ENCODE measurements at regions not wholly inside any gene's neighbourhood (a gene's known extent, or its start where the extent isn't known, plus 50 kb on each side); places are given as distances from the start of the nearest gene placed in this dataset.

GRCh38 chr2:2691419-2691818, 360.3 kb upstream of the MYT1L start:
- H3K9me3 Mint-ChIP-seq: no peaks in the 10 kb centered on the region
- H3K36me3 Mint-ChIP-seq: no peaks in the 10 kb centered on the region
- H3K4me3 Mint-ChIP-seq: peak overlapping the region in 1 of 3 donors; percentile 24
- Histone ChIP-seq H3K9me3 (no peaks in the 10 kb centered on the region), H3K27ac (ENCODE audit: low read length) (no peak overlapping the region), H3K4me3 (ENCODE audit: control insufficient read depth in 1 of 2, extremely low read depth in 1 of 2, low read length in 1 of 2) (no peak overlapping the region), H3K4me1 (ENCODE audit: control insufficient read depth in 1 of 2, extremely low read depth in 1 of 2, insufficient read depth in 2 of 2, low read length in 2 of 2) (peaks cover 33 to 35% of the 10 kb centered on the region in 2 experiments), H3K27me3 (replicated peaks in 1 of 2; ENCODE audit: control insufficient read depth in 2 of 2, extremely low read depth in 1 of 2, insufficient read depth in 2 of 2, low read length in 1 of 2) (peaks cover 0 to 14% of the 10 kb centered on the region in 2 experiments), H3K36me3 (ENCODE audit: control insufficient read depth in 2 of 2, extremely low read depth in 1 of 2, insufficient read depth in 1 of 2, low read length in 1 of 2) (no peaks in the 10 kb centered on the region)
- POLR2A ChIA-PET: no interaction called here
- 89% methylated on average over 10 of the region's 10 CpGs for WGBS (ENCODE audit: insufficient coverage)
- H3K27me3 Mint-ChIP-seq: peaks cover 0 to 6% of the 10 kb centered on the region in 2 donors
- no peak overlapping the region for H3K27ac Mint-ChIP-seq
- ATAC-seq (replicated peaks in 1 of 4): no peak
- DNase-seq: no peak
- CTCF ChIA-PET: no interaction called here
- peaks cover 29 to 42% (median 34%) of the 10 kb centered on the region in 3 donors for H3K4me1 Mint-ChIP-seq

GRCh38 chr2:2690985-2691384, 359.9 kb upstream of the MYT1L start:
- WGBS (ENCODE audit: insufficient coverage): no CpG with 5 or more reads among the region's 4 CpGs
- peaks cover 34 to 47% (median 38%) of the 10 kb centered on the region in 3 donors for H3K4me1 Mint-ChIP-seq
- Histone ChIP-seq H3K9me3 (no peaks in the 10 kb centered on the region), H3K36me3 (ENCODE audit: control insufficient read depth in 2 of 2, extremely low read depth in 1 of 2, insufficient read depth in 1 of 2, low read length in 1 of 2) (no peaks in the 10 kb centered on the region), H3K4me1 (ENCODE audit: control insufficient read depth in 1 of 2, extremely low read depth in 1 of 2, insufficient read depth in 2 of 2, low read length in 2 of 2) (peaks cover 38 to 39% of the 10 kb centered on the region in 2 experiments), H3K27me3 (replicated peaks in 1 of 2; ENCODE audit: control insufficient read depth in 2 of 2, extremely low read depth in 1 of 2, insufficient read depth in 2 of 2, low read length in 1 of 2) (peaks cover 0 to 14% of the 10 kb centered on the region in 2 experiments), H3K4me3 (ENCODE audit: control insufficient read depth in 1 of 2, extremely low read depth in 1 of 2, low read length in 1 of 2) (no peak overlapping the region), H3K27ac (ENCODE audit: low read length) (no peak overlapping the region)
- no peak overlapping the region for H3K27ac Mint-ChIP-seq
- no peaks in the 10 kb centered on the region for H3K36me3 Mint-ChIP-seq
- ChIA-PET CTCF (no interaction called here), POLR2A (no interaction called here)
- peak overlapping the region in 1 of 3 donors; percentile 30 for H3K4me3 Mint-ChIP-seq
- peaks cover 0 to 6% of the 10 kb centered on the region in 2 donors for H3K27me3 Mint-ChIP-seq
- ATAC-seq (replicated peaks in 1 of 4) (no peak), DNase-seq (no peak)
- H3K9me3 Mint-ChIP-seq: no peaks in the 10 kb centered on the region

- Mint-ChIP-seq H3K36me3 (no peaks in the 10 kb centered on the region), H3K4me3 (peak overlapping the region in 1 of 3 donors; percentile 32), H3K27me3 (peaks cover 0 to 2% of the 10 kb centered on the region in 2 donors), H3K27ac (no peak overlapping the region), H3K9me3 (no peaks in the 10 kb centered on the region), H3K4me1 (peaks cover 48 to 64% (median 53%) of the 10 kb centered on the region in 3 donors)
- 91% methylated on average over 8 of the region's 12 CpGs for WGBS (ENCODE audit: insufficient coverage)
- Histone ChIP-seq H3K4me3 (ENCODE audit: control insufficient read depth in 1 of 2, extremely low read depth in 1 of 2, low read length in 1 of 2) (no peak overlapping the region), H3K4me1 (ENCODE audit: control insufficient read depth in 1 of 2, extremely low read depth in 1 of 2, insufficient read depth in 2 of 2, low read length in 2 of 2) (peaks cover 45 to 55% of the 10 kb centered on the region in 2 experiments), H3K9me3 (no peaks in the 10 kb centered on the region), H3K27me3 (replicated peaks in 1 of 2; ENCODE audit: control insufficient read depth in 2 of 2, extremely low read depth in 1 of 2, insufficient read depth in 2 of 2, low read length in 1 of 2) (peaks cover 0 to 14% of the 10 kb centered on the region in 2 experiments), H3K36me3 (ENCODE audit: control insufficient read depth in 2 of 2, extremely low read depth in 1 of 2, insufficient read depth in 1 of 2, low read length in 1 of 2) (no peaks in the 10 kb centered on the region), H3K27ac (ENCODE audit: low read length) (no peak overlapping the region)
- ChIA-PET POLR2A (no interaction called here), CTCF (no interaction called here)
- DNase-seq (no peak), ATAC-seq (replicated peaks in 1 of 4) (no peak)
Observed at GRCh38 chr2:2689306-2689705, 358.2 kb upstream of the MYT1L start.

GRCh38 chr2:2688254-2688653, 357.2 kb upstream of the MYT1L start:
- WGBS (ENCODE audit: insufficient coverage): 38% methylated on average over 6 of the region's 6 CpGs
- no peak overlapping the region for H3K27ac ChIP-seq (ENCODE audit: low read length)
- H3K4me1 ChIP-seq (ENCODE audit: control insufficient read depth in 1 of 2, extremely low read depth in 1 of 2, insufficient read depth in 2 of 2, low read length in 2 of 2): peaks cover 49 to 63% of the 10 kb centered on the region in 2 experiments
- ATAC-seq (replicated peaks in 1 of 4): peak; percentile 32 to 57 (median 40)
- H3K27me3 Mint-ChIP-seq: peaks cover 0 to 2% of the 10 kb centered on the region in 2 donors
- H3K27ac Mint-ChIP-seq: no peak overlapping the region
- no peak for DNase-seq
- H3K9me3 Mint-ChIP-seq: no peaks in the 10 kb centered on the region
- no peaks in the 10 kb centered on the region for H3K36me3 ChIP-seq (ENCODE audit: control insufficient read depth in 2 of 2, extremely low read depth in 1 of 2, insufficient read depth in 1 of 2, low read length in 1 of 2)
- CTCF ChIA-PET: no interaction called here
- H3K4me3 ChIP-seq (ENCODE audit: control insufficient read depth in 1 of 2, extremely low read depth in 1 of 2, low read length in 1 of 2): no peak overlapping the region
- no peaks in the 10 kb centered on the region for H3K9me3 ChIP-seq
- H3K4me3 Mint-ChIP-seq: peak overlapping the region in 1 of 3 donors; percentile 4
- peaks cover 48 to 70% (median 62%) of the 10 kb centered on the region in 3 donors for H3K4me1 Mint-ChIP-seq
- peaks cover 0 to 14% of the 10 kb centered on the region in 2 experiments for H3K27me3 ChIP-seq (replicated peaks in 1 of 2; ENCODE audit: control insufficient read depth in 2 of 2, extremely low read depth in 1 of 2, insufficient read depth in 2 of 2, low read length in 1 of 2)
- no peaks in the 10 kb centered on the region for H3K36me3 Mint-ChIP-seq
- POLR2A ChIA-PET: no interaction called here

GRCh38 chr2:2687745-2688144, 356.7 kb upstream of the MYT1L start:
- peak overlapping the region in 1 of 3 donors; percentile 4 for H3K4me3 Mint-ChIP-seq
- WGBS (ENCODE audit: insufficient coverage): 68% methylated on average over 3 of the region's 5 CpGs
- Histone ChIP-seq H3K36me3 (ENCODE audit: control insufficient read depth in 2 of 2, extremely low read depth in 1 of 2, insufficient read depth in 1 of 2, low read length in 1 of 2) (no peaks in the 10 kb centered on the region), H3K4me1 (ENCODE audit: control insufficient read depth in 1 of 2, extremely low read depth in 1 of 2, insufficient read depth in 2 of 2, low read length in 2 of 2) (peaks cover 54 to 69% of the 10 kb centered on the region in 2 experiments), H3K27ac (ENCODE audit: low read length) (no peak overlapping the region), H3K9me3 (no peaks in the 10 kb centered on the region), H3K27me3 (replicated peaks in 1 of 2; ENCODE audit: control insufficient read depth in 2 of 2, extremely low read depth in 1 of 2, insufficient read depth in 2 of 2, low read length in 1 of 2) (peaks cover 0 to 13% of the 10 kb centered on the region in 2 experiments), H3K4me3 (ENCODE audit: control insufficient read depth in 1 of 2, extremely low read depth in 1 of 2, low read length in 1 of 2) (no peak overlapping the region)
- H3K9me3 Mint-ChIP-seq: no peaks in the 10 kb centered on the region
- no peak for ATAC-seq (replicated peaks in 1 of 4)
- ChIA-PET POLR2A (no interaction called here), CTCF (no interaction called here)
- H3K4me1 Mint-ChIP-seq: peaks cover 48 to 72% (median 66%) of the 10 kb centered on the region in 3 donors
- peaks cover 0 to 4% of the 10 kb centered on the region in 2 donors for H3K27me3 Mint-ChIP-seq
- no peak overlapping the region for H3K27ac Mint-ChIP-seq
- H3K36me3 Mint-ChIP-seq: no peaks in the 10 kb centered on the region
- DNase-seq: no peak

GRCh38 chr2:2686222-2686621, 355.1 kb upstream of the MYT1L start:
- H3K27me3 Mint-ChIP-seq: peaks cover 0 to 15% of the 10 kb centered on the region in 2 donors
- no peaks in the 10 kb centered on the region for H3K36me3 Mint-ChIP-seq
- POLR2A ChIA-PET: no interaction called here
- H3K4me1 ChIP-seq (ENCODE audit: control insufficient read depth in 1 of 2, extremely low read depth in 1 of 2, insufficient read depth in 2 of 2, low read length in 2 of 2): peaks cover 65 to 79% of the 10 kb centered on the region in 2 experiments
- WGBS (ENCODE audit: insufficient coverage): 7% methylated on average over 5 of the region's 9 CpGs
- H3K27ac Mint-ChIP-seq: peak overlapping the region in 1 of 2 donors; percentile 68
- CTCF ChIA-PET: no interaction called here
- H3K36me3 ChIP-seq (ENCODE audit: control insufficient read depth in 2 of 2, extremely low read depth in 1 of 2, insufficient read depth in 1 of 2, low read length in 1 of 2): no peaks in the 10 kb centered on the region
- peaks cover 0 to 20% of the 10 kb centered on the region in 2 experiments for H3K27me3 ChIP-seq (replicated peaks in 1 of 2; ENCODE audit: control insufficient read depth in 2 of 2, extremely low read depth in 1 of 2, insufficient read depth in 2 of 2, low read length in 1 of 2)
- no peaks in the 10 kb centered on the region for H3K9me3 ChIP-seq
- ATAC-seq (replicated peaks in 1 of 4) (peak in 2 of 4 experiments; percentile 63 to 65), DNase-seq (peak in 10 of 35 experiments; percentile 7 to 40 (median 16))
- H3K27ac ChIP-seq (ENCODE audit: low read length): no peak overlapping the region
- H3K4me3 ChIP-seq (ENCODE audit: control insufficient read depth in 1 of 2, extremely low read depth in 1 of 2, low read length in 1 of 2): peak overlapping the region in 1 of 2 donors; percentile 49
- H3K9me3 Mint-ChIP-seq: no peaks in the 10 kb centered on the region
- H3K4me1 Mint-ChIP-seq: peaks cover 52 to 84% (median 79%) of the 10 kb centered on the region in 3 donors
- peak overlapping the region in 2 of 3 donors; percentile 18 to 73 for H3K4me3 Mint-ChIP-seq

Measured in T-cell (primary cell).